HG03571 (cell line): ENCODE measurements at regions not wholly inside any gene's neighbourhood (a gene's known extent, or its start where the extent isn't known, plus 50 kb on each side); places are given as distances from the start of the nearest gene placed in this dataset.
"Not testable (repeated sequence)": the region's sequence is repeated elsewhere in the genome, so short reads cannot be mapped to it uniquely, and the experiment has no call there.

Experiments
- ATAC-seq: cut with Tn5 transposase; IDR thresholded peaks from one replicate; pipeline ENCODE4 v1.9.1; 2021; ENCODE audit not compliant: unreplicated experiment

- ATAC-seq = no peak
These were observed 237.3 kb upstream of the GAP43 start for GRCh38 chr3:115385774-115386730.

GRCh38 chr3:115388166-115388565 lies 235.1 kb upstream of the GAP43 start:
- no peak for ATAC-seq

- ATAC-seq = no peak
These were observed 234.5 kb upstream of the GAP43 start for GRCh38 chr3:115388811-115389210.

GRCh38 chr3:115396801-115397200 lies 226.5 kb upstream of the GAP43 start:
- no peak for ATAC-seq

- no peak for ATAC-seq
These were observed 225.9 kb upstream of the GAP43 start for GRCh38 chr3:115397433-115397832.

- ATAC-seq = no peak
These were observed 224.8 kb upstream of the GAP43 start for GRCh38 chr3:115398506-115398905.

GRCh38 chr3:115399750-115400149 lies 223.6 kb upstream of the GAP43 start:
- no peak for ATAC-seq

GRCh38 chr3:115401298-115401697 lies 222.0 kb upstream of the GAP43 start:
- ATAC-seq = no peak

- ATAC-seq = no peak
These were observed 221.3 kb upstream of the GAP43 start for GRCh38 chr3:115401851-115402501.

- no peak for ATAC-seq
These were observed 220.7 kb upstream of the GAP43 start for GRCh38 chr3:115402651-115403050.

- no peak for ATAC-seq
These were observed 219.5 kb upstream of the GAP43 start for GRCh38 chr3:115403786-115404185.

- no peak for ATAC-seq
These were observed 213.7 kb upstream of the GAP43 start for GRCh38 chr3:115409596-115409995.

GRCh38 chr3:115414610-115415009 lies 208.7 kb upstream of the GAP43 start:
- ATAC-seq = not testable (repeated sequence)

- ATAC-seq = no peak
These were observed 207.9 kb upstream of the GAP43 start for GRCh38 chr3:115415246-115415996.

GRCh38 chr3:115418583-115418982 lies 204.7 kb upstream of the GAP43 start:
- ATAC-seq = no peak

- ATAC-seq = no peak
These were observed 203.2 kb upstream of the GAP43 start for GRCh38 chr3:115420086-115420485.

- no peak for ATAC-seq
These were observed 200.1 kb upstream of the GAP43 start for GRCh38 chr3:115423170-115423569.

- ATAC-seq = no peak
These were observed 194.5 kb upstream of the GAP43 start for GRCh38 chr3:115428841-115429240.

GRCh38 chr3:115436767-115437301 lies 186.5 kb upstream of the GAP43 start:
- no peak for ATAC-seq

GRCh38 chr3:115438799-115439198 lies 184.5 kb upstream of the GAP43 start:
- ATAC-seq = no peak

GRCh38 chr3:115445559-115445958 lies 177.8 kb upstream of the GAP43 start:
- ATAC-seq = no peak
